ENCODE measurements at regions not wholly inside any gene's neighbourhood (a gene's known extent, or its start where the extent isn't known, plus 50 kb on each side); places are given as distances from the start of the nearest gene placed in this dataset.

DNA sequence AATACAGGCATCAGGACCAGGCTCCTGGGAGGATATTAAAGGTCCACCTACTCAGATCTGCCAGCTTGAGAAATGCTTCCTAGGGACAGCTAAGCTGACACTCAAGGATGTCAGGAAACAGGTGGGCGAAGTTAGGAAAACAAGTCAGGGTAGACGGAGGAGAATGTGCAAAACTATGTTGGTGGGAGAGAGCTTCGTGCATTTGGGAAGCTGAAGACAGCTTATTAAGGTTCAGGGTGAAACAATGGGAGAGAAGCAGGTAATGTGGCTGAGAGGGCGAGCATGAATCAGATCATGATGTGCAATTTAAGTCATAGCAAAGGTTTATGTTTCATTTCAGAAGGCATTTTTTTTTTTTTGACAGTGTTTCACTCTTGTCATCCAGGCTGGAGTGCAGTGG, 297.2 kb upstream of the ATP10A start:
- TF ChIP-seq, protein P1, sequence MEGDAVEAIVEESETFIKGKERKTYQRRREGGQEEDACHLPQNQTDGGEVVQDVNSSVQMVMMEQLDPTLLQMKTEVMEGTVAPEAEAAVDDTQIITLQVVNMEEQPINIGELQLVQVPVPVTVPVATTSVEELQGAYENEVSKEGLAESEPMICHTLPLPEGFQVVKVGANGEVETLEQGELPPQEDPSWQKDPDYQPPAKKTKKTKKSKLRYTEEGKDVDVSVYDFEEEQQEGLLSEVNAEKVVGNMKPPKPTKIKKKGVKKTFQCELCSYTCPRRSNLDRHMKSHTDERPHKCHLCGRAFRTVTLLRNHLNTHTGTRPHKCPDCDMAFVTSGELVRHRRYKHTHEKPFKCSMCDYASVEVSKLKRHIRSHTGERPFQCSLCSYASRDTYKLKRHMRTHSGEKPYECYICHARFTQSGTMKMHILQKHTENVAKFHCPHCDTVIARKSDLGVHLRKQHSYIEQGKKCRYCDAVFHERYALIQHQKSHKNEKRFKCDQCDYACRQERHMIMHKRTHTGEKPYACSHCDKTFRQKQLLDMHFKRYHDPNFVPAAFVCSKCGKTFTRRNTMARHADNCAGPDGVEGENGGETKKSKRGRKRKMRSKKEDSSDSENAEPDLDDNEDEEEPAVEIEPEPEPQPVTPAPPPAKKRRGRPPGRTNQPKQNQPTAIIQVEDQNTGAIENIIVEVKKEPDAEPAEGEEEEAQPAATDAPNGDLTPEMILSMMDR (conservative IDR thresholded peaks at IDR 0.05; ENCODE audit: low read depth, low read length): no peak
- H3K4me3 ChIP-seq (ENCODE audit: low read length): no peak overlapping the region
- no peak for DNase-seq (ENCODE audit: low read depth)

- TF ChIP-seq, protein P1 (conservative IDR thresholded peaks at IDR 0.05; ENCODE audit: low read depth, low read length): no peak
- no peak overlapping the region for H3K4me3 ChIP-seq (ENCODE audit: low read length)
- DNase-seq (ENCODE audit: low read depth): no peak
Observed at GRCh38 chr15:26158176-26158575, 295.0 kb upstream of the ATP10A start.

DNA sequence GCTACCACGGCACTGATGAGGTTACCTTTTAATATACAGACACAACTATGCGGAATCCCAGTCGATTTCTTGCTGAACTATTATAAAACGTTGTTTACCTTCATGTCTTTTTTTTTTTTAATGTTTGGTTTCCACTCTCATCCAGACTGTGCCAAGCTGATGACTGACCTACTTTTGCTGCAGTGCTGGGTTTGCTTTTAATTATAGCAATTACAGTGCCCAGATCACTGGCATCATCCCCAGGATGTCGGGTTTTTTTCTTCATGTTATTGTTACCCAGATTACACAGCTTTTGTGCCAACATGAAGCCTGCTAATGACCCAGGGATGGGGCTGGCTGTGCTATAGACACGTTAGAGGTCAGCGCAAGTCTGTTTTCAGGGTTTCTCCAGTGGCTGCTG, 294.0 kb upstream of the ATP10A start:
- TF ChIP-seq, protein P1 (conservative IDR thresholded peaks at IDR 0.05; ENCODE audit: low read depth, low read length): no peak
- no peak overlapping the region for H3K4me3 ChIP-seq (ENCODE audit: low read length)
- no peak for DNase-seq (ENCODE audit: low read depth)

- H3K4me3 ChIP-seq (ENCODE audit: low read length): no peak overlapping the region
- DNase-seq (ENCODE audit: low read depth): no peak
- TF ChIP-seq, protein P1 (conservative IDR thresholded peaks at IDR 0.05; ENCODE audit: low read depth, low read length): no peak
Observed at GRCh38 chr15:26156051-26156450, 292.9 kb upstream of the ATP10A start.

DNA sequence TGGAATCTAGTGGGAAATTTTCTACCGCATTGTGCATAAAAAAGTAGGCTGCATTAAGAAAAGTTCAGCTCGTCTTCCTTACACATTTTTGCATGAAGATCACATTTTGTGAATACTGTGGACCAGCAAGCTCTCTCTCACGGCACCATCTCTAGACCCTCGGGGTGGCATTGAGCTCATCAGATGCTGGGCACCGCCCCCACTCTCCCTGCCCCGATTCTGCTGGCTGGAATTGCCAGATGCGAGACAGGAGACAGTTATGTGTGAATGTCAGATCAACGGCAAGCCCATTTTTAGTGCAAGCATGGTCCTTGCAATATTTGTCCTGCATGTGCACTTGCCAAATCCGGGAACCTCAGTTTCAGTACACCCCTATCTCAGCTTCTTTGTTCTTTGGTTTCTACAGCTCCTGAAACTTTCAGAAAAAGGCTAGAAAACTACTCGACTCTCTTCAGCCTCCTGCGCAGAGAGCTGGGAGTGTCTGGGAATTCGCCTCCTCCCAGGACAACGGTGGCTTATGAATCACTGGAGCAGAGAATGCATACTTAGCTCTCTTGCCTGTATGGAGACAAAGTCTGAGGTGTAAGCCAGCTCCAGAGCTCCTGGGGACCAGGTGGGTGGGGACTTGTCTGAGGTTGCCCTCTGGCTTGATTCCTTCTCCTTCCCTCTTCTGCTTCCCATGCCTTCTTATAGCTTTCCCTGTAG, 285.2 kb upstream of the ATP10A start:
- no peak for DNase-seq (ENCODE audit: low read depth)
- no peak overlapping the region for H3K4me3 ChIP-seq (ENCODE audit: low read length)
- TF ChIP-seq, protein P1 (conservative IDR thresholded peaks at IDR 0.05; ENCODE audit: low read depth, low read length): no peak

DNA sequence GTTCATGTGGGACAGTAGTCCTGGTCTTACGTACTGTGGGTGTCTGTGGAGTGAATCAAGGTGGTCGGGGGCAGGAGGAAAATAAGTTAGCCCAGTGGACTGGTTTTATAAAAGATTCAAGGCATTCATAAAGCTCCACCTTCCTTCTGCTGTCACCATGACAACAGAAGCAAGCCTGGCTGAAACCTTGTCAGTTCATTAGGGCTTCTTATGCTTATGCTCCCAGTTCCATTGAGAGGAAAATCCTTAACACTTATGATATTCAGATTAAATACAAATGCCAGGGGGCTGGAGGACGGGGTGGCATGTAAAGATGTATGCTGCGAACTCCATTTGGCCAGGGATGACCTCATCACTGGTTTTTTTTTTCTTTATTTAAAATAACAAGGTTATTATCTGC, 283.1 kb upstream of the ATP10A start:
- TF ChIP-seq, protein P1 (conservative IDR thresholded peaks at IDR 0.05; ENCODE audit: low read depth, low read length): no peak
- H3K4me3 ChIP-seq (ENCODE audit: low read length): no peak overlapping the region
- DNase-seq (ENCODE audit: low read depth): peak; percentile 22

- TF ChIP-seq, protein P1 (conservative IDR thresholded peaks at IDR 0.05; ENCODE audit: low read depth, low read length): no peak
- no peak for DNase-seq (ENCODE audit: low read depth)
- no peak overlapping the region for H3K4me3 ChIP-seq (ENCODE audit: low read length)
Observed at GRCh38 chr15:26145796-26146195, 282.7 kb upstream of the ATP10A start.

Data from retinal pigment epithelial cell (primary cell).